GM13976 (cell line): ENCODE measurements at regions not wholly inside any gene's neighbourhood (a gene's known extent, or its start where the extent isn't known, plus 50 kb on each side); places are given as distances from the start of the nearest gene placed in this dataset.
"Not testable (repeated sequence)": the region's sequence is repeated elsewhere in the genome, so short reads cannot be mapped to it uniquely, and the experiment has no call there.

ENCODE experiments used
- DNase-seq: peaks from one replicate; pipeline ENCODE4 v3.0.0; 2012; ENCODE audit warnings: low spot score
- CTCF ChIP-seq: IDR thresholded peaks from 2 replicates; pipeline ENCODE4 v1.5.1; 2012; ENCODE audit warnings: borderline replicate concordance, mild to moderate bottlenecking; ENCODE audit not compliant: insufficient read depth; ENCODE audit errors: extremely low read depth, missing control alignments, control extremely low read depth
- in situ Hi-C: fragments of 300-500 bp; cut with MboI; formaldehyde crosslinking; loops from one replicate; pipeline ENCODE4 v1.12.0; 2022; ENCODE audit warnings: low sequenced_read_pairs, mixed read lengths, inconsistent platforms; ENCODE audit not compliant: unreplicated experiment

GRCh38 chr6:19713984-19714383 is 123.2 kb upstream of the ID4 start:
- no peak for TF ChIP-seq CTCF
- no peak for DNase-seq
- in situ Hi-C loops, result no loop called here

- TF ChIP-seq CTCF, result no peak
- DNase-seq, result no peak
- in situ Hi-C loops, result no loop called here
Measured at GRCh38 chr6:19714434-19715166, 122.6 kb upstream of the ID4 start.

GRCh38 chr6:19715167-19715551 is 122.0 kb upstream of the ID4 start:
- no peak for DNase-seq
- in situ Hi-C loops, result no loop called here
- no peak for TF ChIP-seq CTCF

GRCh38 chr6:19719691-19720128 is 117.5 kb upstream of the ID4 start:
- in situ Hi-C loops, result no loop called here
- TF ChIP-seq CTCF, result no peak
- no peak for DNase-seq

GRCh38 chr6:19721766-19722377 is 115.3 kb upstream of the ID4 start:
- TF ChIP-seq CTCF, result no peak
- DNase-seq, result no peak
- in situ Hi-C loops, result no loop called here

- in situ Hi-C loops, result no loop called here
- no peak for DNase-seq
- no peak for TF ChIP-seq CTCF
Measured at GRCh38 chr6:19722999-19723398, 114.2 kb upstream of the ID4 start.

GRCh38 chr6:19723545-19723944 is 113.6 kb upstream of the ID4 start:
- no peak for DNase-seq
- TF ChIP-seq CTCF, result no peak
- in situ Hi-C loops, result no loop called here

- in situ Hi-C loops, DNase-seq: not testable (repeated sequence)
Measured at GRCh38 chr6:19725436-19725835, 111.7 kb upstream of the ID4 start.
